Uterus (tissue), 2 donors: ENCODE measurements at regions not wholly inside any gene's neighbourhood (a gene's known extent, or its start where the extent isn't known, plus 50 kb on each side); places are given as distances from the start of the nearest gene placed in this dataset.

Source experiments
- CTCF ChIP-seq, 4 experiments: fragments of 200-600 bp in 2 of 4; fragments of 450-650 bp in 2 of 4; sonication (generic) in 2 of 4; IDR thresholded peaks; one replicate each; pipeline ENCODE4 v1.5.1; 2016 to 2019; ENCODE audit warnings: antibody characterized with exemption in 4 of 4, mild to moderate bottlenecking in 2 of 4, moderate library complexity in 1 of 4
- POLR2A ChIP-seq, 2 donors: fragments of 450-650 bp; IDR thresholded peaks; one replicate each; pipeline ENCODE4 v1.6.1; 2016; ENCODE audit warnings: antibody characterized with exemption in 2 of 2, mild to moderate bottlenecking in 1 of 2, moderate library complexity in 1 of 2

DNA sequence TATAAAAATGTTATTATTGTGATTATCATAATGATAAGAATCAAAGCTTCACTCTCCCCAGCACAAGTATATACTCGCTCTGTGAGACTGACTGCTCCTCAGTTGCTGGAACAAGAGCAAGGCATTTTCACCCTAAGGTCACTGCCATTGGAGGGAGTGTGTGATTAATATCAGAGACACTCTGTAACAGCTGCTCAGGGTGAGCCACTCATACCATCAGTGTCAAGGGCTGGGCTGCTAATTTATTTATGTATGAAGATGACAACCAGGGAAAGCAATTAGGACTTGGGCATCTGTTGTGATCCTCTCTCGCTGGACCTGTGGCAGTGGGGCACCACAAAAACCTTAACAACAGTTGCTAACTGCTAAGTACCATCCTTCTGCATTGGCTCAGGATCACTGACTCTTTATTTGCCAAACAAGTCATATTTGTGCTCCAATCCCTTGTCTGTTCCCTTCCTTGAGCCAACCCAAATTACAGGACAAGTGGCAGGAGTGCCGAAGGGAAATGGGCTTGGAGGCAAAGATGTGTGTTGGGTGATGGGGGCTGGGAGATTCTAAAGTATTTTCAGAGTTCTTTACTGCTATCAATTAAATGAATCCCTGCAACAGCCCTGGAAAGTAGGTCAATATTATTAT is 297.5 kb upstream of the STT3B start:
- TF ChIP-seq CTCF (IDR thresholded peaks at IDR 0.05) (no peak), POLR2A (IDR thresholded peaks at IDR 0.05) (no peak)
